COLO668 (cell line): ENCODE measurements at regions not wholly inside any gene's neighbourhood (a gene's known extent, or its start where the extent isn't known, plus 50 kb on each side); places are given as distances from the start of the nearest gene placed in this dataset.
"Not testable (repeated sequence)": the region's sequence is repeated elsewhere in the genome, so short reads cannot be mapped to it uniquely, and the experiment has no call there.

Experiments used
- DNase-seq: peaks from one replicate; lab custom pipeline; 2025; ENCODE audit not compliant: unreplicated experiment; lab: John Stamatoyannopoulos, UW

- not testable (repeated sequence) for DNase-seq
Measured at GRCh38 chr19:34620134-34620533, 56.8 kb downstream of the SCGB2B2 start.

GRCh38 chr19:34618410-34618809 is 58.5 kb downstream of the SCGB2B2 start:
- no peak for DNase-seq

- not testable (repeated sequence) for DNase-seq
Measured at GRCh38 chr19:34617996-34618395, 59.0 kb downstream of the SCGB2B2 start.

DNA sequence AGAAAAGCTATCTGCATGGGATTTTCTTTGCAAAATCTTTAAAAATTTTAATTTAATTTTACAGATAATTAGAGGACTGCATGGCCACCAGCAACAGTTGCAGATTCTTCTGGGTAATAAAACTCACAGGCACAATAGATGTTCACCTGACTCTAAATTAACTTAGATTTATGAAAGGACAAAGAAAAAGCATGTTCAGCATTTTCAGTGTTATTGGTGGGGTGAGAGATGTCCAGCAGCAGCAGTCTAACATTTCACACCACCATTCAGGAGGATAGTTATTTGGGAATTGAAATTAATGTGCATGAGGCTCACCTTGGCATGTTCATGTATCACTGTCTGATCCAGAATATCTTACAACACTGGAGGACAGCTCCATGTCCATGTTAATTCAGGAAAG is 74.0 kb downstream of the SCGB2B2 start:
- no peak for DNase-seq

DNA sequence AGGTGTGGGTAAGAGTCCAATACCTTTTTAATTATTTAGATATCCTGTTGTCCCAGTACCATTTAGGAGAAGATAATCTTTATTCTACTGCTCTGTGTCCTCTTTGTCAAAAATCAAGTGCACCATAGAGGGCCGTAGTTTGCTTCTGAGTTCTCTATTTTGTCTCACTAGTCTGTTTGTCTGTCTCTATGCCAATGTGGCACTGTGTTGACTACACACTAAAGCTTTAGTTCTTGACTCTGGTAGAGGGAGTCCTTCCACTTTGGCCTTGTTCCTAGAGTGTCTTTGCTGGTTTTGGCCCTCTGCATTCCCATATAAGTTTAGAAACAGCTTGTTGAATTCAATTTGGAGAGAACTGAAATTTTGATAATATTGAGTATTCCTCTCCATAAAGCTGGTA is 75.9 kb downstream of the SCGB2B2 start:
- no peak for DNase-seq

- DNase-seq: no peak
Measured at GRCh38 chr19:34600366-34600765, 76.6 kb downstream of the SCGB2B2 start.

DNA sequence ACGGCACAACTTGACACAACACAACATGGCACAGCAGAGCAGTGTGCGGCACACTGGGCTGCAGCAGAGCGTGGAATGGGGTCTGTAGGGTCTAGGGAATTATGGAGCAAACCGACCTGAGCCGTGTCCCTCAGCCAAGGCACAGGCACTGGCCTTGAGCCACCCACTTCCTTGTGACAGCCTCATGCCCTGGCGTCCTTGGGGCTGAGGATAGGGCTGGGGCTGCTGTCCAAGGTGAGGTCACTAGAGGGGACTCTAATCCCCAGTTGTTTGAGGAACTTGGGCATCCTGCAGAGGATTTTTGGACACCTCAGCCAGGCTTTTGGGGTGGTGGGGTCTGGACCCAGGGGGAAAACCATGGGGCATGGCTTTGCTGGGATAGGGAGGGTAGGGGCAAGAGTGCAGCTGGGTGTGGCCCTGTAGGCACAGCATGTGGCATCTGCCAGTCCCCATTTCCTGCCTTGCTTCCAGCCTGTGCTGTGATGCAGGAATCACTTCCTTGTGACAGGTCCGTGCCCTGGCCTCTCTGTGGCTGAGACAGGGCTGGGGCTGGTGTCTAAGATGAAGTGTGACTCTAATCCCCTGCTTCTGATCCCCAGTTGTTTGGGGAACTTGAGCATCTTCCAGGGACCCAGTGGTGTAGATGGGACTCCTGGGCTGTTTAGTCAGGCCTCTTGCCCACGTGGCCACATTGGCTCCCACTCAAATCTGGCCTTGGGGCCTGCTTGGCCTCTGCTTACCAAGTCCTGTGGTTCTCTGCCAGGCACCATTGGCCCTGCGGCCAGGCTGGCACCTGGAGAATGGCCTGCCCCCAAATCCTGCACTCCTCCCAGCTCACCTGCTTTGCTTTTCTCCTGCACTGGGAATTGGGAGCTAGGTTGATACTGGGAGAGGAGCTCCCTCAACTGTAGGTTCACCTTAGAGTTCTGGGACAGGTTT is 78.5 kb downstream of the SCGB2B2 start:
- DNase-seq: no peak

DNA sequence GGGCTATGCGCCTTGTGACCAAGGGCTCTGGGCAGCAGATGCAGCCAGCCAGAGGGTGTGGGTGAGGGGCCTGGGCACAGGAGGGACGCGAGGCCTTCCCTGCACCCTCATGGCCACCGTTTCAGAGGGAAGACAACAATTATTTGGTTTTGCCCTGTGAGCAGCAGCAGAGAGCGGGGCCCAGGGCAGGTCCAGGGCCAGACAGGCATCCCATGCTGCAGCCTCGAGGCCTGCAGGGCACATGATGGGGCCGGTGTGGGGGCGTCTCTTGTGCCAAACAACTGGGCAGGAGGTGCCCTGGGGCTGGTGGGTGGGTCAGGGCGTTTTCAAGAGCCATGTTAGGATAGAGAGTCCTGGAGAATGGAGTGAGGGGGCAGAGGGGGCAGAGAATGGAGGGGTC is 79.4 kb downstream of the SCGB2B2 start:
- DNase-seq: no peak

DNA sequence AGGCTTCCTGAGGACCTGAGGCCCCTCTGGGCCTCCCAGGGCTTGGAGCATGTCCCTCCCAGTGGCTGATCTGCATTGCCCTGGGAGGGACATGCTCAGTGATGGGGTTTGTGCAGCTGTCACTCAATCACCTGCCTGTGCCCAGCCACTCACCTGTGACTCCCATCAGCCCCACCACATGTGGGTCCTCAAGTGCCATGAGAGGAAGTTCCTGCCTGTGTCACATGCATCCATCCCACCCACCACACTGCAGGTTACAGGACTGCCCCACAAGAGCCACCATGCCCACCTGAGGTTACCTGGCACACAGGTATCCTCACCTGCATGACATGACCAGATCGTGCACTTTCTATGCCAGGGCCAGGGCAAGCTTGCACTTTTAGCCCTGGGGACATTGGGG is 80.0 kb downstream of the SCGB2B2 start:
- DNase-seq: no peak

GRCh38 chr19:34596115-34596514 is 80.8 kb downstream of the SCGB2B2 start:
- no peak for DNase-seq

DNA sequence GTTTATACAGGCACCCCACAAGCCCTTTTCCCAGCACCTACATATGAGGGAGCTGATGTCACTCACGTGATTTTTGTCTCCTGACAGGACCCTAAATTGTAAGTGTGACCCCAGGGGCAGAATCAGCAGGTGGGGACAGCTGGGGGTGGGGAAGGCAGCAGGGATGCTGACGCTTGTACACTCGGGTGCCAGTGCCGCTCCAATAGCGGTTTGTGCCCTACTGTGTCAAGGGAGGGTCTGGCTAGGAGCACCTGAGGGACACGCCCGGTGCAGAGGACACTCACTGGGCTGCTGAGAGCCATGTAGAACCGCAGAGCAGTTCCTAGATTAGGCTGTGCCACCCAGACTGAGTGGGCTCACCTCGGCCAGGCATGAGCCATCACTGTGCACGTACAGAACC is 81.3 kb downstream of the SCGB2B2 start:
- DNase-seq: no peak

- no peak for DNase-seq
Measured at GRCh38 chr19:34590228-34590627, 86.7 kb downstream of the SCGB2B2 start.

DNA sequence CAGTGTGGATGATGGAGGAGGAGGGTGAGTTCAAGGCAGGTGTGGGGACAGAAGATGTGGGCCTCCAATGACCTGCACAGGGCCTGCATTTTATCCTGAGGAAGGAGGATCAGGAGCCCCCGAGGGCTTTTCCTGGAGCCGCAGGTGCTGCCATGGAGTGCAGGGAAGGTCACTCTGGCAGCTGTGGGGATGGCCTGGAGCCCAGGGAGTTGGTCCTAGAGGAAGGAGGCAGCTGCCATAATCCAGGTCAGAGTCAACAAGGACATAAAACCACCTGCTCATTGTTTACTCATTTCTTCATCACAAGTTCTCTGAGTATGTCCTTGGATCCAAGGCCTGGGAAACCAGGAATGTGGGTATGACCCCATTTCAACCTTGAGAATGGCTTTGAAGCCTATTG is 87.2 kb downstream of the SCGB2B2 start:
- DNase-seq: peak; percentile 53

- DNase-seq: no peak
Measured at GRCh38 chr19:34588846-34589245, 88.1 kb downstream of the SCGB2B2 start.

- DNase-seq: no peak
Measured at GRCh38 chr19:34588249-34588648, 88.7 kb downstream of the SCGB2B2 start.

GRCh38 chr19:34580408-34580807 is 96.6 kb downstream of the SCGB2B2 start:
- DNase-seq: no peak

DNA sequence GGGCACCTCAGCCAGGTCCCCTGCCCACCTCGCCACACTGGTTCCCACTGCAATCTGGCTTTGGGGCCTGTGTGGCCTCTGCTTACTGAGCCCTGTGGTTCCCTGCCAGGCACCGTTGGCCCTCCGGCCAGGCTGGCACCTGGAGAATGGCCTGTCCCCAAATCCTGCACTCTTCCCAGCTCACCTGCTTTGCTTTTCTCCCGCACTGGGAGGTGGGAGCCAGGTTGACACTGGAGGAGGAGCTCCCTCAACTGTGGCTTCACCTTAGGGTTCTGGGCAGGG is 97.0 kb downstream of the SCGB2B2 start:
- no peak for DNase-seq

GRCh38 chr19:34579281-34580054 is 97.5 kb downstream of the SCGB2B2 start:
- DNase-seq: no peak

DNA sequence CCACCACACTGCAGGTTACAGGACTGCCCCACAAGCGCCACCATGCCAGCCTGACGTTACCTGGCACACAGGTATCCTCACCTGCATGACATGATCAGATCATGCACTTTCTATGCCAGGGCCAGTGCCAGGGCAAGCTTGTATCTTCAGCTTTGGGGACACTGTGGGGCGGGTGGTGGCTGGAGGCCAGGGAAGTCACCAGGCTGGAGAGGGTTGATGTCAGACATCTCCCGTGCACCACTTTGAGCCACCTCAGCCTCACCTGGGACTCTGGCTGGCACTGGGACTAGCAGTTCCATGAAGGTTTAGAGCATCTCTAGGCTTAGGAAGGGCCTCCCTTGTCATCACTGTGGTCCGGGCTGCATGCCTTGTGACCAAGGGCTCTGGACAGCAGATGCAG is 97.2 kb downstream of the WTIP start:
- no peak for DNase-seq

DNA sequence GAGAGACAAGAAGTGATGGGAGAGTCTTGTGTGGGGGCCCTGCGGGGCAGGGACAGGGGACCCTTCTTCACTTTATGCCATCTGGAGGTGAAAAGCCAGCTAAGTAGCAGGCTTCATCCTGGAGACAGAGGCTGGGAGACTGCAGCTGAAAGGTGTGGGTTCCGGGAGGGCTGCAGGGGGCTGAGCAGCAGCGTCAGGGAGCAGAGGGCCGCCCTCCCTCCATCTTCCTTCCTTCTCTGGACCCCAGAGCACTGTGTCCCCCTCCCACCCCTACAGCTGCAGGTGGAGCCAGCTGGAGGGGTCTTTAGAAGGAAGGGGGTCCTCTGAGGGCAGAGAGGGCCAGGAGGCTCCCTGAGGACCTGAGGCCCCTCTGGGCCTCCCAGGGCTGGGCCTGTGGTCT is 96.6 kb downstream of the WTIP start:
- no peak for DNase-seq

GRCh38 chr19:34577531-34578101 is 96.1 kb downstream of the WTIP start:
- DNase-seq: no peak

DNA sequence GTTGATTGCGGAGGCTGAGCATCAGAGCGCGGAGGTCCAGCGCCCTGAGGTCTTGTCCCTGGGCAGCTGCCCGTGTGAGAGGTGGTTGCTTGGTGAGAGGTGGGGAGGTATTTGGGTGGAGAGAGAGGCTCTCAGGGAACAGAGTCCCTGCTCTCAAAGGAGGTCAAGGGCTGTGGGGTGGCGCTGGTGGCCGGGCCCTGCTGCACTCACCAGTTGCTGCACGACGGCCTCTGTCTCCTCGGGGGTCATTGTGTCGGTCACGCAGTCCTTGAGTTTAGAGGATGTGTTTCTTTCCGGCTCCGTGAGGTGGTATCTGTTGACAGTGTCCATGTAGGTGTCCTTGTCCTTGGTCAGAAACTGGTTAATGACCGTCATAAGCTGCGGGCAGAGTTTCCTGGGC is 95.5 kb downstream of the WTIP start:
- DNase-seq: no peak
